Upper lobe of left lung (tissue), 4 donors: ENCODE measurements at regions not wholly inside any gene's neighbourhood (a gene's known extent, or its start where the extent isn't known, plus 50 kb on each side); places are given as distances from the start of the nearest gene placed in this dataset.

Experiments used
- CTCF ChIP-seq, 6 experiments: fragments of 450-650 bp in 4 of 6; fragments of 200-600 bp in 2 of 6; sonication (generic) in 2 of 6; IDR thresholded peaks; one replicate each; pipeline ENCODE4 v1.5.1; 2016 to 2019; ENCODE audit warnings: antibody characterized with exemption in 6 of 6
- EP300 ChIP-seq, 4 donors: sonication (generic); formaldehyde crosslinking; IDR thresholded peaks; one replicate each; pipeline ENCODE4 v1.5.1; 2017; ENCODE audit warnings: antibody characterized with exemption in 4 of 4, control low read depth in 2 of 4
- POLR2A ChIP-seq, 4 donors: fragments of 450-650 bp; IDR thresholded peaks; one replicate each; pipeline ENCODE4 v1.5.1; 2016 to 2017; ENCODE audit warnings: antibody characterized with exemption in 4 of 4, mild to moderate bottlenecking in 2 of 4

DNA sequence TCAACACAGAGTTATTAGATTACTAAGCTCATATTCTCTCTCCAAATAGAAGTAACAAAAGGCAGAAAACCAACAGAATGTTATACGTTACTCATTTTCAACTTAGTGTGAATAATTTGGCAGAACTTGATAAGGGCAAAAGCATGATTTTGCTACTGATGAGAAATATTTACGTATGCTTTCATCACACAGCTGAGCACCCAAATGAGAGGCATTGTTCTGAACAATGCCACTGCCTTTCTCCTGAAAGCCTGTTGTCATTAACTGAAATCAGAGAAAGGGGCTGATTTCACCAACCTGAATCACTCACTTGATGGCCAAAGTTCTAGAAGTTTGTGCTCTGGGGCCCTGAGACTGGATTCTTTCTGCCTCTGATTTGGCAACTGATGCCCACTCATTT, 367.5 kb upstream of the PTGER4 start:
- TF ChIP-seq POLR2A (IDR thresholded peaks at IDR 0.05) = no peak
- TF ChIP-seq CTCF (IDR thresholded peaks at IDR 0.05) = no peak
- TF ChIP-seq EP300 (IDR thresholded peaks at IDR 0.05) = no peak
